Calu3 (cell line): ENCODE measurements at regions not wholly inside any gene's neighbourhood (a gene's known extent, or its start where the extent isn't known, plus 50 kb on each side); places are given as distances from the start of the nearest gene placed in this dataset.
"Not testable (repeated sequence)": the region's sequence is repeated elsewhere in the genome, so short reads cannot be mapped to it uniquely, and the experiment has no call there.

ENCODE experiments used
- BruUV-seq: library from RNA; stranded (reverse); fragments of 400-500 nt; replicated peaks from 2 replicates; lab custom pipeline; 2021; lab: Mats Ljungman, UMichigan
- CTCF ChIA-PET: fragments of 300-600 bp; sonication (Branson Sonifier 250); formaldehyde crosslinking; loops from one replicate; lab custom pipeline; 2022; ENCODE audit warnings: antibody characterized with exemption; lab: Charles Lee
- DNase-seq: peaks from one replicate; pipeline ENCODE4 v3.0.0; 2022
- H3K27ac Mint-ChIP-seq: one replicate; pipeline ENCODE4 v1.8.0; 2022; ENCODE audit warnings: mixed read lengths; ENCODE audit not compliant: unreplicated experiment
- H3K27me3 Mint-ChIP-seq: one replicate; pipeline ENCODE4 v1.8.0; 2022; ENCODE audit warnings: mixed read lengths; ENCODE audit not compliant: unreplicated experiment
- H3K36me3 Mint-ChIP-seq: one replicate; pipeline ENCODE4 v1.8.0; 2022; ENCODE audit warnings: mild to moderate bottlenecking, moderate library complexity, mixed read lengths; ENCODE audit not compliant: insufficient read depth, unreplicated experiment
- H3K4me1 Mint-ChIP-seq: one replicate; pipeline ENCODE4 v1.8.0; 2022; ENCODE audit warnings: mild to moderate bottlenecking, low read depth, mixed read lengths; ENCODE audit not compliant: unreplicated experiment
- H3K4me3 Mint-ChIP-seq: one replicate; pipeline ENCODE4 v1.8.0; 2022; ENCODE audit warnings: mild to moderate bottlenecking, low read depth, moderate library complexity, mixed read lengths; ENCODE audit not compliant: unreplicated experiment
- H3K9me3 Mint-ChIP-seq: one replicate; pipeline ENCODE4 v1.8.0; 2022; ENCODE audit warnings: low read depth, mixed read lengths; ENCODE audit not compliant: unreplicated experiment
- CTCF ChIP-seq: fragments of 200-600 bp; IDR thresholded peaks from one replicate; pipeline ENCODE4 v1.8.0; 2022; ENCODE audit warnings: antibody characterized with exemption; ENCODE audit not compliant: unreplicated experiment
- intact Hi-C: fragments of 100-400 bp; cut with micrococcal nuclease; formaldehyde crosslinking; loops from one replicate; pipeline ENCODE4 v1.10.0; 2022; ENCODE audit not compliant: unreplicated experiment

- no peak for TF ChIP-seq CTCF
- intact Hi-C loops = no loop called here
- Mint-ChIP-seq H3K27ac (no peak overlapping the region), H3K36me3 (no peaks in the 10 kb centered on the region), H3K4me3 (no peak overlapping the region), H3K27me3 (no peaks in the 10 kb centered on the region), H3K9me3 (peaks cover 10% of the 10 kb centered on the region), H3K4me1 (no peaks in the 10 kb centered on the region)
- DNase-seq = no peak
- BruUV-seq = no TSS peak
- CTCF ChIA-PET = no interaction called here
These were observed 1979.1 kb downstream of the OLFM4 start for GRCh38 chr13:55007681-55008080.

- no peak for DNase-seq
- BruUV-seq = no TSS peak
- no peaks in the 10 kb centered on the region for H3K27me3 Mint-ChIP-seq
- H3K27ac Mint-ChIP-seq = no peak overlapping the region
- H3K4me1 Mint-ChIP-seq = no peaks in the 10 kb centered on the region
- no peaks in the 10 kb centered on the region for H3K36me3 Mint-ChIP-seq
- intact Hi-C loops = no loop called here
- no peak for TF ChIP-seq CTCF
- peaks cover 16% of the 10 kb centered on the region for H3K9me3 Mint-ChIP-seq
- no peak overlapping the region for H3K4me3 Mint-ChIP-seq
- CTCF ChIA-PET = no interaction called here
These were observed 1984.4 kb downstream of the OLFM4 start for GRCh38 chr13:55013051-55013450.

DNA sequence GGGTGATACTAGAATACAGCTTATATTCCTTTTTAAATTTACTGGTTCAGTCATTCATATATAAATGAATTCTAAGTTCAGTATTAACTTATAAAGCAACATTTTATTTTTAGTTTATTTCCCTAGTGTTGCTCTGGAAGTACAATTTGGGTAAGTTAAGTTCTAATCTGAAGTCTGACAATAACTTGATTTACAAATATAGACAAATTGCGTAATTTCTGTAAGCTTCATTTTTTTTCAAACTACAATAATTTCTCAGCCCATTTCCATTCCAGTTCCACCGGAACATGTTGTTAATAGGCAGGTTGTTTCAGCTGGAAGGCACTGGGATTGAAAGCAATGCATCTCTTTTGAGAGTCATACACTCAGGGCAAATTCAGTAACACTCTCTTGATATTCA, 2000.7 kb downstream of the OLFM4 start:
- no peaks in the 10 kb centered on the region for H3K27me3 Mint-ChIP-seq
- no TSS peak for BruUV-seq
- no peak overlapping the region for H3K27ac Mint-ChIP-seq
- no peak for DNase-seq
- CTCF ChIA-PET = no interaction called here
- intact Hi-C loops = no loop called here
- no peak for TF ChIP-seq CTCF
- no peaks in the 10 kb centered on the region for H3K4me1 Mint-ChIP-seq
- no peaks in the 10 kb centered on the region for H3K36me3 Mint-ChIP-seq
- H3K9me3 Mint-ChIP-seq = peaks cover 7% of the 10 kb centered on the region
- no peak overlapping the region for H3K4me3 Mint-ChIP-seq

DNA sequence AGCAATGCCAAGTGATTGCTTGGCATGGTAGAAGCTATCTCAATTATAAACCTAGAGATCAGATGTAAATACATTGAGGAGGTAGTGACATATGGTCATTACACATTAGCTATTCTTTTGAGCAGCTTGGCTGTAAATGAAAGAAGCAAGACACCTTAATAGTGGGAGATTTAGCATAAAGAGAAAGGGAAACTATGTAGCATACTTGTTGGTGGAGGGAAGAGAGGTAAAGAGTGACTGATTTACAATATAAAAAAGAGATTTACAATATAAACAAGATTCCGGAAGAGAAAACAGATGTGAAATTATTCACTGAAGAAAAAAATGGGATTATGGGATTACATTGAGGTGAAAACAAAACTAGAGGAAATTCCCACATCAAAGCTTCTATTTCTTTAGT, 2009.6 kb downstream of the OLFM4 start:
- no TSS peak for BruUV-seq
- H3K4me3 Mint-ChIP-seq = no peak overlapping the region
- H3K4me1 Mint-ChIP-seq = no peaks in the 10 kb centered on the region
- H3K27ac Mint-ChIP-seq = no peak overlapping the region
- H3K27me3 Mint-ChIP-seq = no peaks in the 10 kb centered on the region
- intact Hi-C loops = no loop called here
- no peak for TF ChIP-seq CTCF
- CTCF ChIA-PET = no interaction called here
- DNase-seq = no peak
- no peaks in the 10 kb centered on the region for H3K36me3 Mint-ChIP-seq
- peaks cover 10% of the 10 kb centered on the region for H3K9me3 Mint-ChIP-seq

DNA sequence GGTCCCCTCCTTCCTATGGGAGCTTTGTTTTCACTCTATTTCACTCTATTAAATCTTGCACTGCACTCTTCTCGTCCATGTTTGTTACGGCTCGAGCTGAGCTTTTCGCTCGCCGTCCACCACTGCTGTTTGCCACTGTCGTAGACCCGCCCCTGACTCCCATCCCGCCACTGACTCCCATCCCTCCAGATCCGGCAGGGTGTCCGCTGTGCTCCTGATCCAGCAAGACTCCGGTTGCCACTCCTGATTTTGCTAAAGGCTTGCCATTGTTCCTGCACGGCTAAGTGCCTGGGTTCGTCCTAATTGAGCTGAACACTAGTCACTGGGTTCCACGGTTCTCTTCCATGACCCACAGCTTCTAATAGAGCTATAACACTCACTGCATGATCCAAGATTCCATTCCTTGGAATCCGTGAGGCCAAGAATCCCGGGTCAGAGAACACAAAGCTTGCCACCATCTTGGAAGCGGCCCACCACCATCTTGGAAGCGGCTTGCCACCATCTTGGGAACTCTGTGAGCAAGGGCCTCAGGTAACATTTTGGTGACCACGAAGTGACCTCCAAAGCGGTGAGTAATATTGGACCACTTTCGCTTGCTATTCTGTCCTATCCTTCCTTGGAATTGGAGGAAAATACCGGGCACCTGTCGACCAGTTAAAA, 2025.4 kb downstream of the OLFM4 start:
- intact Hi-C loops, H3K27me3 Mint-ChIP-seq, H3K4me1 Mint-ChIP-seq, H3K4me3 Mint-ChIP-seq, H3K27ac Mint-ChIP-seq, BruUV-seq, CTCF ChIA-PET, DNase-seq, H3K36me3 Mint-ChIP-seq: not testable (repeated sequence)
- H3K9me3 Mint-ChIP-seq = peaks cover 19% of the 10 kb centered on the region

DNA sequence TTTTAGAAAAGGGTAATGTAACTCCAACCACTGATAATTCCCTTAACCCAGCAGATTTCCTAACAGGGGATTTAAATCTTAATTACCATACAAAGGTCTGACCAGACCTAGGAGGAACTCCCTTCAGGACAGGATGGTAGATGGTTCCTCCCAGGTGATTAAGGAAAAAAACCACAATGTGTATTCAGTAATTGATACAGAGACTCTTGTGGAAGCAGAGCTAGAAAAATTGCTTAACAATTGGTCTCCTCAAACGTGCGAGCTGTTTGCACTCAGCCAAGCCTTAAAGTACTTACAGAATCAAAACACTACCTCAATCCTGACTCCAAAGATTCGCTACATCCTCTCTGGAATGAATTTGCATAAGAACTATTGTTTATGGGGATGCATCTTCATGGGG, 2027.1 kb downstream of the OLFM4 start:
- H3K4me3 Mint-ChIP-seq, DNase-seq, H3K36me3 Mint-ChIP-seq, H3K27ac Mint-ChIP-seq, intact Hi-C loops, BruUV-seq, H3K4me1 Mint-ChIP-seq, H3K27me3 Mint-ChIP-seq: not testable (repeated sequence)
- H3K9me3 Mint-ChIP-seq = peaks cover 17% of the 10 kb centered on the region
- CTCF ChIA-PET = interaction anchor here (0.7 kb wide), 1 partner anchor 171 kb away, joined by 6 read pairs; no protein-coding TSS in a partner anchor
